ENCODE measurements at regions not wholly inside any gene's neighbourhood (a gene's known extent, or its start where the extent isn't known, plus 50 kb on each side); places are given as distances from the start of the nearest gene placed in this dataset.

GRCh38 chr1:29990304-29990703, 733.1 kb downstream of the MATN1 start:
- TF ChIP-seq CTCF (IDR thresholded peaks at IDR 0.05) (no peak), POLR2A (IDR thresholded peaks at IDR 0.05) (no peak), EP300 (IDR thresholded peaks at IDR 0.05) (no peak)
